H1 (cell line): ENCODE measurements at regions not wholly inside any gene's neighbourhood (a gene's known extent, or its start where the extent isn't known, plus 50 kb on each side); places are given as distances from the start of the nearest gene placed in this dataset.

ENCODE experiments used
- CTCF ChIA-PET: fragments of 300-600 bp; sonication (Branson Sonifier 250); formaldehyde crosslinking; loops from one replicate; lab custom pipeline; 2021; ENCODE audit not compliant: partially characterized antibody; lab: Charles Lee
- POLR2A ChIA-PET: fragments of 300-600 bp; sonication (Branson Sonifier 250); formaldehyde crosslinking; loops from one replicate; lab custom pipeline; 2021; ENCODE audit warnings: inconsistent platforms; ENCODE audit not compliant: partially characterized antibody; lab: Charles Lee
- DNase-seq, 2 experiments: peaks; one replicate each; pipeline versions ENCODE4 v3.0.0 to v3.0.0-alpha.2; 2010 to 2022; ENCODE audit warnings: low spot score in 2 of 2, low read depth in 1 of 2, mixed read lengths in 1 of 2
- FAIRE-seq: peaks from 2 replicates; lab custom pipeline; 2011; peaks lifted over from hg19 to GRCh38; lab: Jason Lieb, UNC
- H2AFZ ChIP-seq: 2 replicates; pipeline ENCODE4 v1.8.1; 2012; ENCODE audit warnings: low read length, inconsistent platforms
- H2AK5ac ChIP-seq: 2 replicates; pipeline ENCODE4 v1.6.1; 2013; ENCODE audit warnings: low read depth, low read length
- H2BK120ac ChIP-seq: replicated peaks from 2 replicates; pipeline ENCODE3; 2013; ENCODE audit warnings: low read depth, low read length, inconsistent platforms
- H2BK12ac ChIP-seq: 2 replicates; pipeline ENCODE4 v1.6.1; 2013; ENCODE audit warnings: low read depth, low read length
- H2BK15ac ChIP-seq: 2 replicates; pipeline ENCODE4 v1.6.1; 2013; ENCODE audit warnings: low read length
- H2BK20ac ChIP-seq: 2 replicates; pipeline ENCODE4 v1.6.1; 2013; ENCODE audit warnings: low read length
- H2BK5ac ChIP-seq: 2 replicates; pipeline ENCODE4 v1.6.1; 2013; ENCODE audit warnings: low read depth, low read length
- H3K14ac ChIP-seq: 2 replicates; pipeline ENCODE4 v1.6.1; 2013; ENCODE audit warnings: inconsistent platforms; ENCODE audit not compliant: insufficient read length
- H3K18ac ChIP-seq: 2 replicates; pipeline ENCODE4 v1.6.1; 2013; ENCODE audit warnings: low read length; ENCODE audit errors: extremely low read depth
- H3K23ac ChIP-seq: 2 replicates; pipeline ENCODE4 v1.6.1; 2013; ENCODE audit warnings: inconsistent platforms; ENCODE audit not compliant: insufficient read length
- H3K23me2 ChIP-seq: 2 replicates; pipeline ENCODE4 v1.6.1; 2013; ENCODE audit warnings: low read depth, low read length
- H3K27ac ChIP-seq: 2 replicates; pipeline ENCODE4 v1.6.1; 2011; ENCODE audit warnings: low read depth, low read length, inconsistent platforms
- H3K27me3 ChIP-seq, 4 experiments: replicated peaks in 1 of 4; 1 replicate in 1 of 4; 2 replicates in 3 of 4; pipeline versions ENCODE4 v1.6.1 to v1.8.1; 2011 to 2013; ENCODE audit warnings: low read length in 3 of 4, mild to moderate bottlenecking in 3 of 4, inconsistent platforms in 2 of 4, mixed read lengths in 2 of 4, moderate library complexity in 1 of 4; ENCODE audit not compliant: control insufficient read depth in 3 of 4, insufficient read depth in 3 of 4; ENCODE audit errors: extremely low read depth in 1 of 4
- H3K36me3 ChIP-seq, 4 experiments: 2 replicates each; pipeline versions ENCODE4 v1.6.1 to v1.8.1; 2011 to 2013; ENCODE audit warnings: mild to moderate bottlenecking in 4 of 4, low read length in 3 of 4, moderate library complexity in 2 of 4, control low read depth in 1 of 4, inconsistent platforms in 1 of 4; ENCODE audit not compliant: insufficient read depth in 4 of 4, control insufficient read depth in 2 of 4
- H3K4ac ChIP-seq: replicated peaks from 2 replicates; pipeline ENCODE3; 2013; ENCODE audit warnings: low read length, low read depth, mixed read lengths, inconsistent platforms; ENCODE audit not compliant: insufficient read length
- H3K4me1 ChIP-seq, 4 experiments: replicated peaks in 1 of 4; 1 replicate in 1 of 4; 2 replicates in 3 of 4; pipeline versions ENCODE4 v1.6.1 to v1.8.1; 2011 to 2013; ENCODE audit warnings: low read length in 3 of 4, inconsistent platforms in 2 of 4, mixed read lengths in 1 of 4; ENCODE audit not compliant: insufficient read depth in 4 of 4, control insufficient read depth in 3 of 4
- H3K4me2 ChIP-seq, 2 experiments: 2 replicates each; pipeline versions ENCODE4 v1.6.1 to v1.8.1; 2011 to 2013; ENCODE audit warnings: low read depth in 2 of 2, low read length in 2 of 2, control low read depth in 1 of 2, inconsistent platforms in 1 of 2, mild to moderate bottlenecking in 1 of 2; ENCODE audit not compliant: insufficient read depth in 1 of 2
- H3K4me3 ChIP-seq, 4 experiments: fragments of 200-600, 300-600 bp in 1 of 4; sonication (generic), shearing (Covaris generic), sonication (Bioruptor Twin) in 1 of 4; 2 replicates each; pipeline versions ENCODE4 v1.5.1 to v1.8.1; 2011 to 2016; ENCODE audit warnings: low read length in 4 of 4, low read depth in 3 of 4, control low read depth in 2 of 4, inconsistent platforms in 2 of 4, mild to moderate bottlenecking in 2 of 4, mixed read lengths in 1 of 4, moderate library complexity in 1 of 4; ENCODE audit not compliant: insufficient read depth in 2 of 4; ENCODE audit errors: extremely low read depth in 1 of 4
- H3K56ac ChIP-seq: replicated peaks from 2 replicates; pipeline ENCODE3; 2013; ENCODE audit warnings: low read depth, mild to moderate bottlenecking, mixed read lengths, low read length, inconsistent platforms; ENCODE audit not compliant: insufficient read length
- H3K79me1 ChIP-seq: 2 replicates; pipeline ENCODE4 v1.6.1; 2013; ENCODE audit warnings: low read depth, low read length, control low read depth
- H3K79me2 ChIP-seq, 2 experiments: 2 replicates each; pipeline versions ENCODE4 v1.6.1 to v1.8.1; 2012 to 2013; ENCODE audit warnings: low read length in 2 of 2, mild to moderate bottlenecking in 2 of 2, inconsistent platforms in 1 of 2; ENCODE audit not compliant: insufficient read depth in 2 of 2, control insufficient read depth in 1 of 2
- H3K9ac ChIP-seq, 4 experiments: replicated peaks in 1 of 4; 1 replicate in 1 of 4; 2 replicates in 3 of 4; pipeline versions ENCODE4 v1.6.1 to v1.8.1; 2011 to 2013; ENCODE audit warnings: low read depth in 3 of 4, low read length in 3 of 4, control low read depth in 2 of 4, mild to moderate bottlenecking in 2 of 4, moderate library complexity in 2 of 4, inconsistent platforms in 1 of 4; ENCODE audit errors: extremely low read depth in 1 of 4
- H3K9me3 ChIP-seq, 2 experiments: 2 replicates each; pipeline versions ENCODE4 v1.6.1 to v1.8.1; 2012 to 2013; ENCODE audit warnings: mild to moderate bottlenecking in 2 of 2, moderate library complexity in 2 of 2, control low read depth in 1 of 2, inconsistent platforms in 1 of 2, low read depth in 1 of 2, low read length in 1 of 2, mixed read lengths in 1 of 2; ENCODE audit not compliant: insufficient read depth in 2 of 2
- H4K20me1 ChIP-seq, 2 experiments: replicated peaks in 1 of 2; 2 replicates each; pipeline versions ENCODE3 to v1.8.1; 2011 to 2013; ENCODE audit warnings: inconsistent platforms in 2 of 2, low read length in 2 of 2, mild to moderate bottlenecking in 1 of 2; ENCODE audit not compliant: insufficient read depth in 2 of 2, control insufficient read depth in 1 of 2
- H4K5ac ChIP-seq: 2 replicates; pipeline ENCODE4 v1.6.1; 2013; ENCODE audit warnings: low read length, low read depth, mixed read lengths, inconsistent platforms; ENCODE audit not compliant: insufficient read length
- H4K8ac ChIP-seq: 2 replicates; pipeline ENCODE4 v1.8.0; 2013; ENCODE audit warnings: mild to moderate bottlenecking, moderate library complexity, low read length, inconsistent platforms; ENCODE audit not compliant: insufficient read depth; ENCODE audit errors: extremely low read depth
- H4K91ac ChIP-seq: replicated peaks from 2 replicates; pipeline ENCODE3; 2013; ENCODE audit warnings: low read length, mixed read lengths, inconsistent platforms; ENCODE audit not compliant: insufficient read length
- BCL11A ChIP-seq, 2 experiments: IDR thresholded peaks; one replicate each; pipeline ENCODE4 v1.6.1; 2011; ENCODE audit warnings: low read depth in 2 of 2, low read length in 2 of 2, mild to moderate bottlenecking in 2 of 2
- CBX8 ChIP-seq: fragments of 300-800, 300-1000 bp; sonication (generic); IDR thresholded peaks from 2 replicates; pipeline ENCODE4 v1.7.1; 2016; ENCODE audit warnings: low read depth, low read length, borderline replicate concordance
- CREB1 ChIP-seq: IDR thresholded peaks from 2 replicates; pipeline ENCODE4 v1.6.1; 2012; ENCODE audit warnings: inconsistent platforms
- E2F6 ChIP-seq: IDR thresholded peaks from 2 replicates; pipeline ENCODE4 v1.6.1; 2012; ENCODE audit warnings: inconsistent platforms
- EGR1 ChIP-seq: IDR thresholded peaks from 2 replicates; pipeline ENCODE4 v1.6.1; 2011; ENCODE audit warnings: low read depth, low read length, borderline replicate concordance
- EZH2 ChIP-seq: fragments of 200-600 bp; sonication (generic); IDR thresholded peaks from 2 replicates; pipeline ENCODE4 v1.7.1; 2012; ENCODE audit warnings: low read depth, mild to moderate bottlenecking, moderate library complexity, low read length, inconsistent platforms; ENCODE audit not compliant: severe bottlenecking
- FOSL1 ChIP-seq: IDR thresholded peaks from 2 replicates; pipeline ENCODE4 v1.6.1; 2011; ENCODE audit warnings: mild to moderate bottlenecking, low read depth, low read length, moderate library complexity; ENCODE audit not compliant: insufficient read depth
- KDM4A ChIP-seq: IDR thresholded peaks from one replicate; pipeline ENCODE4 v1.7.1; 2012; ENCODE audit warnings: low read depth, mild to moderate bottlenecking, moderate library complexity, low read length, inconsistent platforms; ENCODE audit not compliant: severe bottlenecking
- KDM5A ChIP-seq: fragments of 200-600 bp; IDR thresholded peaks from 2 replicates; pipeline ENCODE4 v1.7.1; 2012; ENCODE audit warnings: mild to moderate bottlenecking, low read length, inconsistent platforms, mixed read lengths
- RXRA ChIP-seq: IDR thresholded peaks from 2 replicates; pipeline ENCODE4 v1.6.1; 2011; ENCODE audit warnings: low read depth, mild to moderate bottlenecking, low read length, moderate library complexity; ENCODE audit not compliant: insufficient read depth
- SAP30 ChIP-seq: fragments of 300-600 bp; sonication (generic); IDR thresholded peaks from 2 replicates; pipeline ENCODE4 v1.7.1; 2012; ENCODE audit warnings: low read length, moderate library complexity, mild to moderate bottlenecking, inconsistent platforms; ENCODE audit not compliant: insufficient read depth, insufficient replicate concordance
- SIN3A ChIP-seq, 2 experiments: IDR thresholded peaks in 1 of 2; conservative IDR thresholded peaks in 1 of 2; 2 replicates each; pipeline ENCODE4 v1.6.1; 2011 to 2012; ENCODE audit warnings: low read length in 2 of 2, improper control_type of control experiment in 1 of 2, low read depth in 1 of 2, mild to moderate bottlenecking in 1 of 2
- SIRT6 ChIP-seq: IDR thresholded peaks from one replicate; pipeline ENCODE4 v1.7.1; 2012; ENCODE audit warnings: low read length, inconsistent platforms
- TAF1 ChIP-seq: IDR thresholded peaks from 2 replicates; pipeline ENCODE4 v1.6.1; 2011; ENCODE audit warnings: mild to moderate bottlenecking, low read depth, low read length
- TCF12 ChIP-seq: IDR thresholded peaks from 2 replicates; pipeline ENCODE4 v1.6.1; 2011; ENCODE audit warnings: low read depth, mild to moderate bottlenecking, low read length
- WGBS, 2 experiments: shearing (Covaris generic) in 1 of 2; methylation state at CpG; one replicate each; pipeline versions ENCODE4 v1.1.6 to v1.1.7; 2013 to 2015; ENCODE audit warnings: low lambda C conversion rate in 2 of 2, mixed read lengths in 2 of 2, inconsistent platforms in 1 of 2, low coverage in 1 of 2, missing lambda C conversion rate in 1 of 2; ENCODE audit not compliant: insufficient replicate concordance in 2 of 2, insufficient coverage in 1 of 2, insufficient read length in 1 of 2; ENCODE audit errors: extremely low coverage in 1 of 2, missing lambda C conversion rate in 1 of 2; 5-methylcytosine and 5-hydroxymethylcytosine counted together

GRCh38 chr14:43313719-43314118 is 1193.4 kb downstream of the FSCB start:
- Histone ChIP-seq H3K4me2 (no peak overlapping the region), H3K4me1 (no peaks in the 10 kb centered on the region; a peak in 1 of 7 replicates), H2AFZ (no peak overlapping the region), H3K36me3 (no peaks in the 10 kb centered on the region), H3K14ac (no peak overlapping the region), H2AK5ac (no peak overlapping the region), H3K23ac (no peak overlapping the region), H3K4me3 (no peak overlapping the region), H3K27ac (no peak overlapping the region), H3K4ac (no peak overlapping the region), H3K79me1 (no peaks in the 10 kb centered on the region), H2BK20ac (no peak overlapping the region), H2BK5ac (no peak overlapping the region), H3K56ac (no peak overlapping the region), H3K23me2 (no peaks in the 10 kb centered on the region), H3K9me3 (no peaks in the 10 kb centered on the region), H2BK12ac (no peak overlapping the region), H4K20me1 (no peaks in the 10 kb centered on the region), H4K8ac (no peak overlapping the region), H4K91ac (no peak overlapping the region), H4K5ac (no peak overlapping the region), H2BK15ac (no peak overlapping the region), H2BK120ac (no peak overlapping the region), H3K27me3 (no peaks in the 10 kb centered on the region), H3K18ac (no peak overlapping the region), H3K79me2 (no peaks in the 10 kb centered on the region), H3K9ac (no peak overlapping the region)
- POLR2A ChIA-PET = no interaction called here
- CTCF ChIA-PET = no interaction called here
- FAIRE-seq = no peak
- DNase-seq = no peak
- 93% methylated on average over 1 of the region's 1 CpG; no CpG with 5 or more reads in 1 of the 2 experiments for WGBS, 2 experiments
- TF ChIP-seq TAF1 = no peak
- no peak for TF ChIP-seq TCF12
- no peak for TF ChIP-seq EZH2
- no peak for TF ChIP-seq SIRT6
- no peak for TF ChIP-seq FOSL1
- no peak for TF ChIP-seq SIN3A (conservative IDR thresholded peaks at IDR 0.05 in 1 of 2, IDR thresholded peaks at IDR 0.05 in 1 of 2; ENCODE audit: low read depth in 1 of 2, low read length in 2 of 2)
- TF ChIP-seq CREB1 = no peak
- no peak for TF ChIP-seq SAP30
- TF ChIP-seq RXRA = no peak
- no peak for TF ChIP-seq EGR1
- TF ChIP-seq KDM4A = no peak
- no peak for TF ChIP-seq CBX8
- no peak for TF ChIP-seq KDM5A
- TF ChIP-seq E2F6 = no peak
- TF ChIP-seq BCL11A (IDR thresholded peaks at IDR 0.05; ENCODE audit: low read depth in 2 of 2, low read length in 2 of 2) = no peak
